Esophagus muscularis mucosa (tissue), 3 donors: ENCODE measurements at regions not wholly inside any gene's neighbourhood (a gene's known extent, or its start where the extent isn't known, plus 50 kb on each side); places are given as distances from the start of the nearest gene placed in this dataset.

Experiments
- CTCF ChIP-seq, 3 experiments: fragments of 200-600 bp in 2 of 3; fragments of 450-650 bp in 1 of 3; sonication (generic) in 2 of 3; IDR thresholded peaks; one replicate each; pipeline ENCODE4 v1.5.1; 2017 to 2019; ENCODE audit warnings: antibody characterized with exemption in 3 of 3, mild to moderate bottlenecking in 2 of 3, moderate library complexity in 1 of 3
- POLR2A ChIP-seq: fragments of 450-650 bp; IDR thresholded peaks from one replicate; pipeline ENCODE4 v1.6.1; 2017; ENCODE audit warnings: antibody characterized with exemption, moderate library complexity, mild to moderate bottlenecking, low read depth
- POLR2AphosphoS5 ChIP-seq, 2 donors: sonication (generic); formaldehyde crosslinking; IDR thresholded peaks; one replicate each; pipeline ENCODE4 v1.6.1; 2017; ENCODE audit warnings: antibody characterized with exemption in 2 of 2

GRCh38 chr5:3124410-3124809, 372.9 kb upstream of the IRX2 start:
- TF ChIP-seq POLR2AphosphoS5 (IDR thresholded peaks at IDR 0.05) (no peak), POLR2A (no peak), CTCF (IDR thresholded peaks at IDR 0.05) (no peak)
